Dermis microvascular lymphatic vessel endothelial cell (primary cell): ENCODE measurements at regions not wholly inside any gene's neighbourhood (a gene's known extent, or its start where the extent isn't known, plus 50 kb on each side); places are given as distances from the start of the nearest gene placed in this dataset.

ENCODE experiments used
- DNase-seq, 2 donors: peaks; one replicate each; pipeline versions ENCODE4 v3.0.0 to v3.0.0-alpha.2; 2010; ENCODE audit warnings: low read depth in 2 of 2

- no peak for DNase-seq
Measured at GRCh38 chr2:160942476-160943142, 217.6 kb upstream of the TANK start.

GRCh38 chr2:160943414-160943813 is 216.8 kb upstream of the TANK start:
- DNase-seq: no peak

DNA sequence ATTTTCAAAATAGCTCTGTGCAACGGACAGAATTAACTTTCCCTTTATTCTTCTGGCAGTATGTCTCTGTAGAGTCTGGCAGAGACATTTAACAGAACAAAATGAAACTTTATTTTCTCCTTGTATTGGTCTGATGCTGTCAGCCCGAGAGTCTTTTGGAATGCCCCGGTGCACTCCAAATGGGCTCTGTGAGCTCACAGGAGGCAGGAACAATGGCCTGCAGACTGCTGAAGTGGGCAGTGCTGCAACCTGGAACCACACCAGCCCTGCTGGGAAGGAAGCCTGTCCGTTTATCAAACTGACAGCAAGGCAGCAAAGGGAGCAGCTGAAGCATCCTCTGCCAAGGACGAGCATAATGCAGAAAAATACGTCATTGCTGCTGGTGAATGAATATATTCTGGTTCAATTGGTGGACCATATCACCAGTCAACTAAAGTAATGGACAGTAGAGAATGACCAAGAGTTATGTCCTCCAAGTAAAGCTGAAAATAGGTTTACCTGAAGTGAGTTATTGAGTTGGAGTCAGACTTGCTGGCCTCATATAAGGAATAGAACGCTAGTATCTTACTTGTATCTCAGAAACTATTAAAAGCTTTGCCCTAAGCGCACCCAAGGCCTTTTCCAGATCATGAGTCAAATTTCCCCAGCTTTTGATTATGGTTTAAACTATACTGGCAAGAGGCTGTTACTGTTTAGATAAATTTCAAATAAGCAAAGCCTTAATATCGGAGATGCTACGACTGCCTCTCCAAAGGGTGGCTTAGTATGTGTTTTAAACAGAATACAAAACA is 207.6 kb upstream of the TANK start:
- peak; percentile 26 to 34 for DNase-seq

DNA sequence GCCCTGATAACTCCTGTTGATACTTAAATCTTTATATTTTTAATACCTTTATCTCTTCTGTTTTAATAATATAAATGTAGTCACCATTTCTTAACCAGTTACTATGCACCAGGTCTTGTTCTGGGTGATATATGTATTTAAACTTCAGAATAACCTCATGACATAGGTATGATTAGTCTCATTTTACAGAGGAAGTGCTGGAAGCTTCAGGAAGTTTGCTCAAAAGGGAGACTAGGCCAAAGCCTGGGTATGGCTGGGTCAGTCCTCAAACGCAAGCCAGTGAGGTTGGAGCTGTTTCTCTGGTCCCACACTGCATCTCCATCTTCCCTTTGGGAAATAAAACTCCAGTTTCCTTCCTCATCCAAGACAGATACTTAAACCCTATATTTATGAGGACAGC is 204.7 kb upstream of the TANK start:
- no peak for DNase-seq

DNA sequence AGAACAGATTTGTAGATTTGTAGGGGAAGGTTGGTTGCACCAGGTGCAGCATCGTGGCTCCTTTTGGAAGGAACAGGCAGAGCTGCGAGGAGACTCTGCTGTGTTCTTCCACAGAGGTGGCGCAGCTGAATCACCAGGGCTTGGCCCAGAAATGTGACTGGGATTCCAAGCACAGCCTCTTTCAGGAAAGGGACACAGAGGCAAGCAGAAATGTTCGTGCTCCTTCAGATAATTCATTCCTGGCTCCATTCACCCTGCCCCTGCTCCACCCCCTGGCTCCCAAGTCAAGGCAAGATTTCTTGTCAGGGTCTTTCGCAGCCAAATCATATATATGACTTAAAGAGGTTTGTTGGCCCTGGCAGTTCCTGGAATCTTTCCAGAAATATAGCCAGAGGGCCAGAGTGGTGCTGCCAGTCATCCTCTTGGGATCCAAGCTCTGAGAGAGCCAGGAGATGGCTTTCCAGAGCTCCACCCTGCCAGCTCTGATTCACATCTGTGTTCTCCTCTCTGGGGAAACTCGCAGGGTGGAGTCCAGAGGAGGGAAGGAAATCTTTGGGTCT is 203.9 kb upstream of the TANK start:
- DNase-seq: no peak

DNA sequence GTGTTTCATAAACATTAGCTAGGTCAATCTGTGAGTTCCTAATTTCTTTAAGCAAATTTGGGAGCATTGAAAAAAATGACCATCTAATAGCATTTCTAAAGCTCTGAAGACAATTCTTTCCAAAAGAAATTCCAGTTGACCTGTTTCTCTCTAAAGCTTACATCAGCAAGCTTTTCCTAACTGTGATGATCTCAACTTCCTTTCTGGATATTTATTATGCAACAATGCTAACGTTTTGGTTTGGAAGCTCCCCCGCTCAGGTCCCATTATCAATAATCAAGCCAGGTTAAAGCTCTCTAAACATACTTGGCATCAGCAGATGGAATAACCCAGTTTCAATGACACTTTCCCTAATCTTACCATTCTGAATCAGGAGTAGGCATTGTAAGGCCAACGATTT is 196.3 kb upstream of the TANK start:
- peak in 1 of 2 donors; percentile 21 for DNase-seq

DNA sequence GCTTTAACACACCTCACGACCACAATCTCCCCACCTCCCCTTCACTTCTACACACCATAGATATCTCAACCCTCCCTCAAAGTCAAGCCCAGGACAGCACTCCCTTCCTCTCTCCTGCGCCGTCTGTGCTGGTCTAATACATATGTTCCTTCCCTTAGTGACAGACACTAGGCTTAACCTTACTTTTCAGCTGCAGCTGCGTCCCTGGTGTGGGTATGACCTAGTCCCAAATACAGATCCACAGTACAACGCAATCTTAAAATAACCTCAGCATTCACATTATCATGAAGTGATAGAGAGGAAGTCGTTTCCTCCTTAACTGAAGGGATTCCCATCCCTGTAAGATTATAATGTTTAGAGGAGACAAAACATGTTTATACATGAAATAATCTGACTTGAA is 192.7 kb upstream of the TANK start:
- DNase-seq: no peak

- no peak for DNase-seq
Measured at GRCh38 chr2:160968183-160968582, 192.0 kb upstream of the TANK start.

DNA sequence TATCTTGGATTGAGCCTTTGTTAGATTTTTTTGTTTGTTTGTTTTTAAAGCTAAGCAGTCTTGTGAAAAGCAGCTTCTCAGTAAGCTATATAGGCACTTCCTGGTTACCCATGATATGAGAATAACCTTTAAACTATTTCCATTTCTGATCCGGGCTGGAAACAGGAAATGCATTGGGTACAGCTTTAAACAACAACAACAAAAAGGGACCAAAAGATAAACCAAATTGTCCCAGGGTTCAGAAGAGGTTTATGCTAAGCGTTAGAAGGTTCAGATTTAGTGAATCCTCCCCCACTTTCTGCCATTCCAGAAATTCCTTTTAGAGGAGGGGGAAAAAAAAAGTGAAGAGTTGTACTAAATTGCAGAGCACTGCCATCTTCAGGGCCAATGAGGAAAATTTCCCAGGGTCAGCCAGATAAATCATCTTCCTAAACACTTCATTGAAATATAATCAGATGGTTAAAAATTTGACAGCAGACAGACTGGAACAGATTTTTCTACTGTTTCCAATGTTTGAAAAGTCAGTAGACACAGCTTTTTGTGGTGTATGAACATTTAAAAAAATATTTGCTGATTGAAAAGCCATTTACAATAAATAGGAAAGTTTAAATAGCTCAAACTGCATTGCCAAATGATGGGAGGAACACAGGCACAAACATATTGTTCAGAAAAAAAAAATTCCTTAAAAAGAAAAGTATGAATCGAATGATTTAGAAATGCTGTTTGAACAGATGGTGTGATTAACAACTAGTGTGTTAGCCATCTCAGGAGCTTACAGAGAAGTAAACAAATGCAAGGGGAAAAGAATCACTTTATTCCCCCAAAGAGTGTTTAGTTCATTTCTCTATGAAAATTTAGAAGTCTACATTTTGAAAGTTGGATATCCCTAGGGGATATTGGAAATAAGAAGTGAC is 189.9 kb upstream of the TANK start:
- DNase-seq: peak; percentile 83 to 84

- DNase-seq: no peak
Measured at GRCh38 chr2:160973991-160974390, 186.2 kb upstream of the TANK start.

GRCh38 chr2:160974803-160975202 is 185.4 kb upstream of the TANK start:
- DNase-seq: no peak

- DNase-seq: no peak
Measured at GRCh38 chr2:160976797-160977196, 183.4 kb upstream of the TANK start.

DNA sequence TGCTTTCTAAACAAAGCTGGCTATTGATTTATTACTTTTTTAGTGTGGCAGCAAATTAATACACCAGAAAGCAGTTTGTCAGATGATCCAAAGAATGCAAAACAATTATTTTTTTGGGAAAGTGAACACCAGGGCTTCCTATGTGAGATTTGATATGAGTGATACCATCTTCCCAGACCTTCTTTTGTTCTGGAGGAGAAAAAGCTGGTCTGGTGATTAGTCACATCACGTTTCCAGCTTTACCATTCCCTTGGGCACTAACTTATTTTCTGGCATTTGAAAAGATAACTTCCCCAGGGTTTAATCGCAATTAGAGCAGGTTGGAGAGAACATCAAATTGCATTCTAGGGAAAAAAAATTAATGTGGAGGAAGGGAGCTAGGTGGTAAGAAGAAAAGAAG is 182.9 kb upstream of the TANK start:
- no peak for DNase-seq

- DNase-seq: no peak
Measured at GRCh38 chr2:160977854-160978253, 182.4 kb upstream of the TANK start.

DNA sequence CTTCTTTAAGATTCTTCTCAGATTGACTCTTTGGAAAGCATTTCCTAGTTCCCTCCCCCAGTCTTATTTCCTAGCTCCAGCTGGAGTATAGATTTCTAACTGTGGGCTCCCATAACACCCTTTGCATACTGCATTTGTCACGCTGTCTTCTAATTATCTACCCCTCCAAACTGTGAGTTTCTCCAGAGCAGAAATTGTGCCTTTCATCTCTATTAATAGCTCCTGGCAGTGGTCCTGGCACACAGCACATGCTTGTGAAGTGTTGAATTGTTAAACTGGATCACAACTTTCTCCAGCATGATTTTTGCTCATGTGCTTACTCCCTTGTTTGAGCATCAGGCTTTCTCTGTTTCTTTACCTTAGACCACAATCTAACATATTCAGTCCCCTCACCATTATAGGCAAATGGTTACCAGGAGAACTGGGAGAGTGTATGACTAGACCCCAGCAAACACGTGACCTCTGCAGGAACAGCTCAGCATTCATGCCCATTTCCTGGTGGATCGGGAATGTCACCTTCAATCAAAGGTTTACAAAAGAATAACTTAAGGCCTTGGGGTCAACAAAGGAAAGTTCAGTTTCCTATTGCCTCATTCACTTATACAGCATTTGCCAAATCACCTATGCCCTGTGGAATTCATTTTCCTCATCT is 175.7 kb upstream of the TANK start:
- DNase-seq: peak in 1 of 2 donors; percentile 35

- DNase-seq: no peak
Measured at GRCh38 chr2:160989778-160990177, 170.4 kb upstream of the TANK start.

DNA sequence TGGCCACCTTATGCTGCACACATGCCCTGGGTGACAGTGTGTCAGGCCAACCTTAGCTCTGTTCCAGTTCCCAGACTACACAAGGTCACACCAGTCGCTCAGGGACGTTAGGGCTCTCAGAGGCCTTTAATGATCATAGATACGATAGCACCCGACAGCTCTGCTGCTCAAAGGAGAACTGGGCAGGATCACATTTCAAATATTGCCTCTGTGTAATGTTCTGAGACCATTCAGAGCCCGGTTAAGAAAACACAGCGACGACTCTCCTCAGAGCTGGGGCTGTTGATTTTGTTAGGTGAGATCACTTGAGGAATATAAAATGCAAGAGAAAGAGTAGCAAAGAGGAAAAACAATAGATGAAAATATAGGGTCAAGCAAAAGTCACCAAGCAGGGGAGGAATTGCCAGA is 166.6 kb upstream of the TANK start:
- no peak for DNase-seq

DNA sequence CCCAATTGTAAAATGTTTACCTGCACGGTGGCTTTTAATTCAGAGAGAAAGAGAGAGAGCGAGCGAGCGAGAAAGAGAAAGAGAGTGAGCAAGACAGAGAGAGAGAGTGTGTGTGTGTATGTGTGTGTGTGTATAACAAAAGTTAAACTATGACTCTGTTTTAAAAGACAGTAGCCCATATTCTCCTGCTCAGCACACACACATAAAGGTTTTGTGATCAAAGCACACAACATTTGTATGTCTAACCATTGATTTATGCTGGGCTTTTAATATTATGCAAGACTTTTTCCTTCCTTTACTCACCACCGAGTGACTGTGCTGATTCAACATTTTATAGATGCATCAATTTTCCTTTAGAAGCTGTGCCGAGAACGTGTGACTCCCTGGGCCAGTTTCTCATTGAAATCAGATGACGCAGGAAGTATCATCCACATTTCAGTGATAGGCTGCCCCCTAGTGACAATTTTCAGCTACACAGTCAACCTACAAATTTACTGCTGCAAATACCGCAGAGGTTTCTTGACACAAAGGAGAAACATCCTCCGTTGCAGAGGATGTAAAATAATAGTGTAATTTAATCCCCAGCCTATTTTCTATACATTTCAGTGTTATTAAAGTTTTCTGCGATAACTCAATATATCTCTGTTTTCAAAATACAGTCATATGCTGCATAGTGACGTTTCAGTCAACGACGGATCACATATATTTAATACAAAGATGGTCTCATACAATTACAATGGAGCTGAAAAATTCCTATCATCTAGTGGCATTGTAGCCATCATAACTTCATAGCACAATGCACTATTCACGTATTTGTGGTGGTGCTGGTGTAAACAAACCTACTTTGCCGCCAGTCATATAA is 165.9 kb upstream of the TANK start:
- DNase-seq: peak; percentile 83 to 89

DNA sequence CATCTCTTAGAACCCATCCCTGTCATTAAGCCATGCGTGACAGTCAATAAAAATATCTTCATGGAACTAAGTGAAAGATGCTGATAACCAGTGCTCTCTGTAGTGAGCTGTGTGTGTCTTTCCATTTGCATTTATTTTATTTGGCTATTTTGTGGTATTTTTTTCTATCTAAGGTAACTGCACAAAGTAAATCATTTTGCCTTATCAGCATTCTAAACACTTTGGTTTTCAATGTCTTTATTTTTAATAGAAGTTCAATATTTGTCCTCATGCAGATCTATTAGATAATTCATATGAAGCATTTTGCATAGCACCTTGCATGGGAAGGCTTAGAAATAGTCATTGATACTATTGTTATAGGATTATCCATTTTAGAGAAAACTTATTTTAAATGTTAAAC is 163.6 kb upstream of the TANK start:
- DNase-seq: no peak

DNA sequence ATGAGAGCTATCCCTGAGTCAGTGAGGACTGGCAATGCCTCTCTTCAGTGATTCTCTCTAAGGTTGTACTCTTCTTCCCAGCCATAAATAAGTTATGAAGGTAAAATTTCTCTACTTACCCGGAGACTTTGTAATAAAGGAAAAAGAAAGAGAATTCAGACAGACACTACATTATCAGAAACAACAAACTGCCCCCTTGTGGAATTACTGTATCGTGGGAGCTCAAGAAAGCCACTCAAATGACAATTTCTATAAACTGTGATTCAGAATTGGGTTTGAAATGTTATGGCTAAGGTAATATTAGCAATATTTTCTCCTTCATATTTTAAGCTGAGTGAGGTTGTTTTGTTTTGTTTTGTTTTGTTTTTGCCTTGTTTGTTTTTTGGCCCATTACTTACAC is 155.8 kb upstream of the TANK start:
- DNase-seq: peak in 1 of 2 donors; percentile 26
